Activated CD8-positive, alpha-beta memory T cell treated with anti-CD3 and anti-CD28 coated beads, Interleukin-2, amount 50 U/mL, for 24 hours (primary cell): ENCODE measurements at regions not wholly inside any gene's neighbourhood (a gene's known extent, or its start where the extent isn't known, plus 50 kb on each side); places are given as distances from the start of the nearest gene placed in this dataset.

Experiments
- DNase-seq: peaks from one replicate; pipeline ENCODE4 v3.0.0-alpha.2; 2020; ENCODE audit errors: extremely low read depth

GRCh38 chr4:15286041-15286440 lies 141.8 kb upstream of the C1QTNF7 start:
- DNase-seq = no peak

DNA sequence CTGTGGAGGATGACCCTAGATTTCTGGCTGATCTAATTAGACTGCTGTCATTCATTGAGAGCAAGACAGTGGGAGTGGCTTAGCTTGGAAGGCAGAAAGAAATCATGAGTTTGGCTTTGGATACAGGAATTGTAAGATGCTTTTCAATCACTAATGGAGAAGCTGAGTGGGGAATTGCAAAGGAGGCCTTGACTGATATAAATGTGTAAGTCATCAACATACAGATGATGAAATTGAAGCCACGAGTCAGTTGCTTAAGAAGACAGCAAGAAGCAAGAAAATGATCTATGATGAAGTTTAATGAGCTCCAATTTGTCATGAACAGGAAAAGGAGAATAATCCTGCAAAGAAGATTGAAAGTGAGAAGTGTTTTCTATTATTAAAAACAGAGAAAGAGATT lies 136.7 kb upstream of the C1QTNF7 start:
- no peak for DNase-seq

DNA sequence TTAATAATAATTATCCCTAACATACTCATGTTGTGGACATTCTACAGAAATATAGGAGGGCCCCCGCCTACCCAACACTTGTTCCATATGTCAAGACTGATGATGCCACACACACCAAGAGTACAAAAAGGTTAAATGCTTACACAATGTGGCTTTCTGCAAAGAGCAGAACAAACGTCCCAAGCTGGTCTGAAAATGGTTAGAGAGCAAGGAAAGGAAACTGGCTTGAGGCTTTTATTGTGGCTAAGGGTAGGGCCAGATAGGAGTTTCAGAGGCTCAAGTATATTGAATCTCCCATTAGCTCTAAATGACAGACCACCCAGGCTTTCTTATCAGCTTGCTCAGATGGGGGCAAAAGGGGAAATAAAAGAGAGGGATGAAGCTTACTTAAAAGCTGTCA lies 134.1 kb upstream of the C1QTNF7 start:
- no peak for DNase-seq

GRCh38 chr4:15294202-15294601 lies 133.6 kb upstream of the C1QTNF7 start:
- DNase-seq = no peak

GRCh38 chr4:15294832-15295231 lies 133.0 kb upstream of the C1QTNF7 start:
- no peak for DNase-seq

DNA sequence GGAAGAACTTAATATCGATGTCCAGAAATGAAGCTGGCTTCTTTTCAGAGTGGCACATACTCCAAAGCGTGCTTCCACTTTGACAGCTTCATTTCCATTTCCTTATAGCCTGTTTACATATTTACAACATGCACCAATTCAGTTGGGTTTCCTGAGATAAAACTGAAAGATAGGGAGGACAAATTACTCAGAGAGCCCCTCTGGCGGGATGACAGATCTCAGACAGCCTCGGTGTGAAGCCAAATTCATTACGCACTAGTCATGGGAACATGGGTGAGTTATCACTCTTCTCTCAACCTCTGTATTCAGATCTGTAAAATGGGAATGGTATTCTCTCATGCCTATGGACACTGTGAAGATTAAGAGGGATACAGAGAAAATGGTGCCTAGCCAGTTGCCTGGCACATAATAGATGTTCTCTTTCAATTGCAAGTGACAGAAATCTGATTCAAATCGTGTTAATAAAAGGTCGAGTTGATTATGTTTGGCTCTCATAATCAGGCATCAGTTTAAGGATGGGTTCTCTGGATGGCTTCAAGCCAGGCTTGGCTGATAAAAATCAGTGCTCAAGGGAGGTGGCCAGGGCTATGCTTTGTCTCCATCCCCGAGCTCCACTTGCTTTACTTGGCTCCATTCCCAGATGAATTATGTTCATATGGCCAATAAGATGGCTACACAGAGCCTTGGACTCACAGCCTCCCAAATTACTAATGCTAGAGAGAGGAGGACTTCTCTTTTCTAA lies 132.2 kb upstream of the C1QTNF7 start:
- no peak for DNase-seq

GRCh38 chr4:15297344-15297743 lies 130.5 kb upstream of the C1QTNF7 start:
- DNase-seq = no peak

- no peak for DNase-seq
Observed at GRCh38 chr4:15299627-15300026, 128.2 kb upstream of the C1QTNF7 start.

GRCh38 chr4:15303052-15303641 lies 124.7 kb upstream of the C1QTNF7 start:
- no peak for DNase-seq

- no peak for DNase-seq
Observed at GRCh38 chr4:15314974-15315373, 112.9 kb upstream of the C1QTNF7 start.

DNA sequence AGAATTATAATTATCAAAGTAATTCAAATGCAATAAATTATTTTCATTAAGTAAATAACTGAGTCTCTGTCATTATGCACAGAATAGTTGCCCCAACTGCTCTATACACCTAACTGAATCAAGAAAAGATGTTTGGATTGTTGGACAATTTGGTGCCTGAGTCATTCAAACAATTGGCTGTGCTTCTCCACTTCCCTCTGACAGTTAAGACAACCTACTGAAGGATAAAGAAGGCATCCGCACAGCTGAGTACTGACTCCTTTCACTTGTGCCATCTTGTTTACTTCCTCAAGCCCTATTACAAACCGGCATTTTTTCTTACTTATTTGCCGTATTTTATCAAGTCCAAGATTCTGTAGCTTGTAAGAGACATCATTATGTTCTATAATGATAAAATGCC lies 110.6 kb upstream of the C1QTNF7 start:
- DNase-seq = no peak

- DNase-seq = no peak
Observed at GRCh38 chr4:15318621-15319348, 109.0 kb upstream of the C1QTNF7 start.

DNA sequence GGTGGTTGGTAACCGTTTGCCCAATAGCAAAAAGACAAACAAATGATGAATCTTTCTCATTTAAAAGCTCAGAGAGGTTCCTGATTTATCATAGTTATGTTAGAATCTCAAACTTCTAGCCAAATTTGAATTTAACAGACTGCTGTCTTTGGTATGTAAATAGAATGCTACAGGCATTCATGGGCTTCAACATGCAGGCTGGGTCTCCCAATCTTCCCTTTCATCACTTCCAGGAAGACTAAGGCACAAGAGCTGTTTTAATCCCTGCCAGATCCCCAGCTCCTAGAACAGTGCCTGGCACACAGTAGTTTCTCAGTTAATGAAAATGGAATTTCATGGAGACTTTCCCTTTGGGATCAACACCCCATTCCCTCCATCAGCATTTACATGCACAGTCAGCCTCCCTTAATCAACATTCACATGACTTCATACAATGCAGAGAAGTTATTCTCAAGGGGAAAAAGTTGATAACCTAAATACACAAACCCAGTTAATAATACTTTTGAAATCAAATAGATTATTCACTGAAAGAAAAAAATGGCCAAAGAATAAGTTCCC lies 107.6 kb upstream of the C1QTNF7 start:
- no peak for DNase-seq

DNA sequence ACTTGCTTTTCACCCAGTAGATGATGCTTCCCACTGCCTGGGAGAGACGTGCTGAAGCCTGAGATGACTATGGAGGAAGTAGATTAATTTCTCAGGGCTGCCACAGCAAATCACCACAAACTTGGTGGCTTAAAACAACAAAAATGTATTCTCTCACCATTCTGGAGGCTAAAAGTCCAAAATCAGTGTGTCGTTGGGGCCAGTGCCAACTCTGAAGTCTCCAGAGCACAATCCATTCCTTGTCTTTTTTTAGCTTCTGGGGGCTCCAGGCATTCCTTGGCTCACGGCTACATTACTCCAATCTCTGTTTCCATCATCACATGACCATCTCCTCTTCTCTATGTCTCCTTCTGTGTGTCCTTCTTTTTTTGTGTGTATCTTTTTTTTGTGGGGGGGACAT lies 105.8 kb upstream of the C1QTNF7 start:
- DNase-seq = no peak

DNA sequence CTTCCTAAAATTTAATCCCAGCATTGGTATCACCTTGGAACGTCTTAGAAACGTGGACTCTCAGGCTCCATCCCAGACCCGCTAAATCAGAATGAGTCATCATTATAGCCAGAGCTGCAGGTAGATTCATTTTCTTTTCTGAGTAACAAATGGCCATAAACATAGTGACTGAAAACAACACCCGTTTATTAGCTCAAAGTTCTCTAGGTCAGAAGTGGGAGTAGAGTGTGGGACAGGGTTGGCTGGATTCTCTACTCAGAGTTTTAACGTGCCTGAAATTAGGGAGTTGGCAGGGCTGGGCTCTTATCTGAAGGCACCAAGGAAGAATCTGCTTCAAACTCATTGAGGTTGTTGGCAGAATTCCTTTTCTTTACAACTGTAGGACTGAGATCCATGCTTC lies 101.8 kb upstream of the C1QTNF7 start:
- no peak for DNase-seq

DNA sequence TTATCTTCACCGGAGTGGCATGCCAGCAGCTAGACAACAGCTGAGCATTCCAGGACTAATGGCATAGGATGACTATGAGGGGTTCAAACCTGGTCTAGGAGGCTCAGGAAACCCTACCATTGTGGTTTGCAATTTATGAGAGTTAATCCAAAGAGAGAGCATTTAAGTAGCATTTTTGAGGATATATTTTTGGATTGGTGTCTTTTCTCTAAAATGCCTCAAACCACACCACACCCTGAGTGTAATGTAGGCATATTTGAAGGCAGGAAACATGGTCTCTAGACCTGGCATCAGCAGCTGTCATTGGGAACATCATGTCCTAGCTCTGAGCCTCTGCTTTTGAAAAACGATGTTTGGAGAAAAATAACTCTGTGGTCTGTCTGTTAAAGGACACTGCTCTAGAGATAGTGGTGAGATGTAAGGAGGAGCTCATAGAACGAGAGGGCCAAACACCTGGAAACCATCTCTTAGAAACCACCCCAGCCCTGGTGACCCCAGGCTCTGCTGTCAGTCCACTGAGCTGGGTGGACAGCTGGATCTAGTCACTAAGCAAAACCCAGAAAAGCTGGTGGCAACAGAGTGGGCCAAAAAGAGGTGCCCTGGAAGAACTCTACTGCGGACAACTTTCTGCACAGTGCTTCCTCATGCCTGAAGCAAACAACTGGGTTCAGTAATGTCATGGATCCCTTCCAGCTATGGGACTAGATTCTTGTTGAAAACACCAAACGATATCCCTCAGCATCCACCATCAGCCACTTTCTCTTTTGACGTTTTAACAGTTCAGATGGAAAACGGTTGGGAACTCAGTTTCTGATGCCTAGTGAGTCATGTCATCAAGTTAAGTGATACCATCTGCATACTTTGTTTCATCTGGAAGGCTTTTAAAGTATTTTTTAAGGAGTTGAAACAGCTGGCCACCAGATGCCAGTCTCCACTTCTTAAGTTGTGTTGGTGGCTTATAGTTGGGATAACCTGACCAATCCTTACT lies 100.2 kb upstream of the C1QTNF7 start:
- no peak for DNase-seq

DNA sequence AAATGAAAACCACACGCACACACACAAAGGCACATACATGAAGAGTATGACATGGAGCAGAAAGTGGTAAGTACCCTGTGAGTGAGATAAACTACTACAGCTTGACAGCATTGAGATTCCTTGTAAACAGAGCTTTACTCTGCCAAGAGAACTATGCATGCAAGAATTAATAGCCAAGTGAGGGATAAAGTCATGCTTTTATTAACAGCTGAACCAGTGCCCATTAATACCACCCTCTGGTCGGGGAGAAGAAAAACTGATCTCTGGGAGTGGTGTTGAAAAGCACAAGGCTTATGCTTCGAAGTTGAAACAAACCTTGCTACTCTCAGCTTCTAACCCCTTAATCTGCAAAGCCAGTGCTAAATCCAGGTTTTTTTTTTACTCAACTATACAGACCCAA lies 95.9 kb upstream of the C1QTNF7 start:
- DNase-seq = no peak

GRCh38 chr4:15332377-15332776 lies 95.5 kb upstream of the C1QTNF7 start:
- DNase-seq = no peak

- DNase-seq = no peak
Observed at GRCh38 chr4:15333692-15334633, 93.9 kb upstream of the C1QTNF7 start.

DNA sequence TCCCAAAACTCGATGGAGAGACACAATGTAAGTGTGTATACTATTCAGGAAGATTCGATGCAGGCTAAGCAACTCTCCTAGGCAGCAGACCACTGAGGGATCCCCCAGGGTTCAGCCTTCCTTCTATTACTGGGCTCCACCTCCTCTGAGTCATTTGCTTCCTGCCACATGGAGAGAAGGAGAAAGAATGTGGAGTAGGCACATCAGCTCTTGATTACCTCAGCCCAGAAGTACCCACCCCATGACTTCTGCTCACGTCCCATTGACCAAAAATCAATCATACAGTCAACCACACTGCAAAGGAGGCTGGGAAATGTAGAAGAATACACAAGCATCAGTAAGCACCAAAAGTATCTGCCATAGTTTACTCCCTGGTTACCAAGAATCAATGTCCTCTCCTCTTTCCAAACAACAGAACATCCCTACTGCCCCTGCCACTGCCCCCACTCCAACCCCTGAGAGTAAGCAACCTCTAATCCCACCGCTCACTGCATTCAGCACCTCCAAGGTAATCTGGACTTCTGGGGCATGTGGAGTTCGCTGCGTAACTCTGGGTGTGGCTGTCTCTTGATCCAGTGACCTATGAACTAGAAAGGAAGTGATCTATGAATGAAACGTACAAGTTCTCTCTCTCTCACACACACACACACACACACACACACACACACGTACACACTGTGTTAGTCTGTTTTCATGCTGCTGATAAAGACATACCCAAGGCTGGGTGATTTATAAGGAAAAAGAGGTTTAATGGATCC lies 91.2 kb upstream of the C1QTNF7 start:
- DNase-seq = no peak
